GM19468 (cell line): ENCODE measurements at regions not wholly inside any gene's neighbourhood (a gene's known extent, or its start where the extent isn't known, plus 50 kb on each side); places are given as distances from the start of the nearest gene placed in this dataset.

Experiments used
- ATAC-seq: cut with Tn5 transposase; IDR thresholded peaks from one replicate; pipeline ENCODE4 v1.9.1; 2021; ENCODE audit warnings: mild to moderate bottlenecking, moderate library complexity, moderate number of reproducible peaks; ENCODE audit not compliant: unreplicated experiment; ENCODE audit errors: extremely low read depth

- no peak for ATAC-seq
Observed at GRCh38 chr18:41845563-41845962, 109.5 kb upstream of the PIK3C3 start.

- no peak for ATAC-seq
Observed at GRCh38 chr18:41842886-41843285, 112.1 kb upstream of the PIK3C3 start.

DNA sequence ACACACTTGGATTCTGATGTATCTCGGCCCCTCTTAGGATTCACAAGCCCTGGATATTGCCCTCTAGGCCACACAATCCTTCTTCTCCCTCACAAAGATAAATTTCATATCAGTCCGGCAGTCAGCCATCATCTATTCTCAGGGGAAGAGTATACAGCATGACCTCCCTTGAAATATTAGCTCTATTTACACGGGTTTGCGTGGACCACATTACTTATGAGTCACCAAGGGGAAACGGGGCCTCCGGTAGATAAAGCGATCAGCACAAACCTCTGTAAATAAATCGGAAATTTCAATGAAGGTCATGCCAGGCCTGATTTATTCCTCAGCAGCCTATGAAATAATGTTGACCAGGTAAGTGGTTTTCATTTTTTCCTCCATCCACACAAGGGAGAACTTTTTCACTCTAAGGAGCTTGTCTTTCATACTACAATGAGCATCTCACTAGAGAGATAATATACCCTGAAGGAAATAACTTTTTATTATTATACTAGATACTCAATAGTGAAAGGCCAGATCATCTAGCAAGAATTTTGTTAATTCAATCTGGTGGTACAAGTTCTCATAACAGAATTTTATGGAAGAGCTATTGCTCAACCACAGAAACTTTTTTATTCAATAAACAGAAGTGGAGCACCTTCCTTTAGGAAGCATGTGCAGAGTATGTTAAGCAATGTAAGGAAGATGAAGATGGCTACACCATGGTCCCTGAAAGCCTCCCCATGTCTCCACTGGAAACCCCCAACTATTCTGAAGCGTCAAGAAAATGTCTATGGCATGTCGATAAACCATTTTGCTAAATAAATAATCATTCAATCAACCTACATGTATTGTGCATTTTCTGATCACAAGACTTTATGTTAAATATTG, 125.2 kb upstream of the PIK3C3 start:
- ATAC-seq, result no peak

GRCh38 chr18:41828137-41828536, 126.9 kb upstream of the PIK3C3 start:
- no peak for ATAC-seq

GRCh38 chr18:41820784-41821183, 134.2 kb upstream of the PIK3C3 start:
- no peak for ATAC-seq

DNA sequence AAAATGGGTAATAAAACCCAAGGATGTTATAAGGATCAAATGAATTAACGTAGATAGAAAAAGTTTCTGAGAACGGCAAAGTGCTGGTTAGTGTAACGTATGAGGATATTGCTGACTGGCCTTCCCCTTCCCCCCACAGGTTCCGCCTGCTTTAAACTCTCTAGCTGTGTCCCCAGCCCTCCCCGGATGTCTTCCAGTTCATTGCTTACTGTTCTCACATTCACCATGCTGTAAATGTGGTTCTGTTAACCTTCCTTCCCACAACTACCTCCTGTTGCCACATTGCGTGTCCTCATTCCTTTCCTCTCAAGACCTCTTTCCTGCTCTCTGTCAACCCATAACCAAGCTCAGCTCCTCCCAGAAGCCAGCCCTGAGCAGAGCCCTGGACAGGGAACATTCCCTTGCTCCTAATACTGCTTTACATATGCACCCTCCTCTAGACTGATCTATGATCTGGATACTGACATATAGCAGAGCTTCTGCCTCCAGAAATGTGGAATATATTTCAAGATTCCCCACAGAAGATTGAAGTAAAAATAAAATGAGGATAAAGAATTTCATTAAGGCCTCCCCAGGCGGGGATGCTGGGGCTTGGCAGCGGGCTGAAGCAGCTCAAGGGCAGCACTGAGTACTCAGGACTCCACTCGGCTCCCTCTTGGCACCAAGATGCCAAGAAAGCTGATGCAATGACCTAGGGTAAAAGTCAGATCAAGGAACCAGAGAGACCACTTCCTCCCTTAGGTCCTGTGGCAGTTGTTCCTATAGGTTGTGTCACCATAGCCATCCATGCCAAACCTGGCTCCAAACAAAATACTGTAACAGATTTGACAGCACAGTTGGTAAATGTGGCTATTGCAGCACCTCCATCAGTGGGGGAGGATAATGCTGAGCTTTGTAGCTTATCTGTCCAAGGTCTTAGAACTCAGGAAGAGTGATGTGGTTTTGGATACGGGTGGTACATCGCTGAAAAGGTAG, 136.4 kb upstream of the PIK3C3 start:
- no peak for ATAC-seq

GRCh38 chr18:41814651-41815050, 140.4 kb upstream of the PIK3C3 start:
- no peak for ATAC-seq

DNA sequence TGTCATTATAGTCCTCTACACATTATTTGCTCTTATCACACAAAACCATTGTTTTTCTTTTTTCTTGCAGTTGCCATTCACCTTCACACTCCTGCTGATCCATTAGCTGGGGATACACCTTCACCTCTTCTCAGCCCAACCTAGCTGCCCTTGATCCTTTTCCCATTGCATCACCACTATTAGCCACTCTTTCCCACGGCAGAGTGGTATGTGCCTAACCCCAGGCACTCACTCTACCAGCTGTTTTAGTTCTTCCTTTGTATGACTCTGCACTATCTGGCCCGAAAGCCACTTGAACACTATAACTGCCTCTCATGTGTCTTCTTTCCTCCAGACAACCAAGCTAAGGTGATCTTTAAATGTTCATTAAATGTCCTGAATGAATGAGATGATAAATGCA, 145.4 kb upstream of the PIK3C3 start:
- no peak for ATAC-seq

DNA sequence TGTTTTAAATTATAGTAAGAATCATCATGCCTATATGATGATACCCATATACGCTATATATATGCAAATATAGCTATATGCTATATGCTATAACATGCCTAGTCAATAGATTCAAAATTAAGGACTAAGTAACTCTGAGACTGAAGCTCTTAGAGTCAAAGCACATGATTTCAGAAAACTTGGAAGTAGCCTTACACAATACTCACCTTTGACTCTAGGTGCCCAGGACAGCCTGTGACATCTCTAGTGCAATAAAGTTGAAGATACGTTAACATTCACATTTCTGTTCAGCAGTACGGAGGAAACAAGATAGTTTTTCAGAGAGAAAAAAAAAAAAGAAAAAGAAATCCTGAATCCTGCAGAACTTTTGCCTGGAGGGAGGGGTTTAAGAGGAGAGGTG, 149.7 kb upstream of the PIK3C3 start:
- ATAC-seq, result no peak

DNA sequence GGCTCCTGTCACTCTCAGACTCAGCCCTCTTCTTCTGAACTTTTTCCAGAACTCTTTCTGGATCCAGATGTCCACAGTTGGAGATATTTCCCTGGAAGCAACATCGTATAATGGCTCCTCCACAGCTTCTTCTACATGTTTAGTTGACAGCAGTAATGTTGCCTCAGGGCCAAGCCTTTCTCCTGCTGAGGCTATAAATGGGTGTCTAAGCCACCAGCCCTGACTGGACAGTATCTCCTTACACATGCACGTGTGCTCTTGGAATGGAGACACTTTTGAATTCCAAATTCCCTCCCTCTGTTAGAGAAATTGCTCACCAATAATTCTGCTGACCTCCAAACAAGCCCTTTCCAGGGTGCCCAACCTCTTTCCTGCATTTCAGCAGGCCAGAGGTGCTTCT, 156.2 kb upstream of the PIK3C3 start:
- ATAC-seq, result no peak

GRCh38 chr18:41790687-41791086, 164.3 kb upstream of the PIK3C3 start:
- no peak for ATAC-seq

GRCh38 chr18:41789001-41789400, 166.0 kb upstream of the PIK3C3 start:
- no peak for ATAC-seq

DNA sequence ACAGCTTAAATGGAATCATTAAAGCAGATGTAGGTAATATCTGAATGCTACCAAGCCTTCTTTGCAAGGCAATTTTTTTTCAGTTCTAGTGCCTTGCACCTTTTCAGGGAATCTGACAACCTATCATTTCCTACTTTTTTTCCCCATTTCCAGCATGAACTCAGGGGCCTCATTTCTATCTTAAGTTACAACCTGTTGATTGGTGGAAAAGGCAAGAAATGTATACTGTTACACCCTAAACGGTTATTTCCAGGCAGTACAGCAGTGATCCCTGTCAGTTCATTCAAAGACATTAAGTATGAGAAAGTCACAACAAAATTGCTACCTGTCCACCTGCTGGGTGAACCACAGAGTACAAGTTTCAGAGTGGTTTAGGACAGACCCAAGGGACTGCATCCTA, 171.2 kb upstream of the PIK3C3 start:
- ATAC-seq, result no peak

DNA sequence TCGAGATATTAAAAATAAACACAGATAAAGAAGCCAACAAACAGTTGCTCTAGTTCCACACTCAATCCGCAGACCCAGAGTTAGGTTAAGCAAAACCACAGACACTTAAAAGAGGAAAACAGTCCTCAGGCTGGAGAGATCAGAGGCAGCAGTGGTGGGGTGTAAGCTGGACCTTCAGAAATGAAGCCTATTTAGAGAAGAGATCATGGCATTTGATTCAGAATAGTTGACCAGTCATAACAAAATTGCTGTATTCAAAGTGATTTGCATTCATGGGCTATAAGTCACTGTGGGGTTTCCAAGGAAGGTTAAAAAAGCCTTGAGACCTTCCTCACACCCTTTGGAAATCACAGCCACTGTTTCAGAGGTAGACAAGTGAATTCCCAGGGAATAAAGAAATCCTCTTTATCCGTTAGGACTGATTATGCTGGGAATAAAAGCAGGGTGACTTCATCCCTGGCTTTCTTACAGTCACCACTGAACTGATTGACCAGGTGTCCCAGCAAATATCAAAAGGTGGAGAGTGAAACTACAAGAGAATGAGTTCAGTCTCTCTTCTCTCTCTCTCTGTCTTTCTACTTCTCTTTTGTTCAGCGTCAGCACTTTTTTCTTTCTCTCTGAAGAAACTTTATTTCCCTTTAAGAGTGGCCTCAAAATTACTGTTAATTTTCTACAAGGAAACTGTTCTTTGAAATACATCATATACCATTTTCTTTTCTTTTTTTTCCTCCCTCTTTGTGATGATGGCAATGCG, 171.8 kb upstream of the PIK3C3 start:
- no peak for ATAC-seq

- no peak for ATAC-seq
Observed at GRCh38 chr18:41771973-41772372, 183.1 kb upstream of the PIK3C3 start.

- no peak for ATAC-seq
Observed at GRCh38 chr18:41769265-41769664, 185.8 kb upstream of the PIK3C3 start.

GRCh38 chr18:41768467-41768866, 186.6 kb upstream of the PIK3C3 start:
- ATAC-seq, result no peak

- no peak for ATAC-seq
Observed at GRCh38 chr18:41767960-41768359, 187.1 kb upstream of the PIK3C3 start.

- ATAC-seq, result no peak
Observed at GRCh38 chr18:41765460-41765859, 189.6 kb upstream of the PIK3C3 start.

GRCh38 chr18:41763361-41763760, 191.7 kb upstream of the PIK3C3 start:
- no peak for ATAC-seq
